Keratinocyte (primary cell): ENCODE measurements at regions not wholly inside any gene's neighbourhood (a gene's known extent, or its start where the extent isn't known, plus 50 kb on each side); places are given as distances from the start of the nearest gene placed in this dataset.

ENCODE experiments used
- DNase-seq: peaks from one replicate; pipeline ENCODE4 v3.0.0-alpha.2; 2011; ENCODE audit warnings: low read depth, missing footprints, low spot score
- FAIRE-seq: peaks from 2 replicates; lab custom pipeline; 2011; peaks lifted over from hg19 to GRCh38; lab: Jason Lieb, UNC
- H2AFZ ChIP-seq: 2 replicates; pipeline ENCODE4 v1.6.0; 2012; ENCODE audit warnings: low read length, control low read depth, inconsistent platforms; ENCODE audit not compliant: control insufficient read depth
- H3K27ac ChIP-seq: 2 replicates; pipeline ENCODE4 v1.5.1; 2011; ENCODE audit warnings: low read length; ENCODE audit not compliant: control insufficient read depth, insufficient read depth
- H3K27me3 ChIP-seq: 3 replicates; pipeline ENCODE4 v1.6.0; 2011; ENCODE audit warnings: low read length; ENCODE audit not compliant: control insufficient read depth, insufficient read depth; ENCODE audit errors: extremely low read depth
- H3K36me3 ChIP-seq, 2 experiments: 2 replicates in 1 of 2; 3 replicates in 1 of 2; pipeline ENCODE4 v1.5.1; 2011; ENCODE audit warnings: low read length in 2 of 2, mild to moderate bottlenecking in 1 of 2; ENCODE audit not compliant: control insufficient read depth in 2 of 2, insufficient read depth in 2 of 2; ENCODE audit errors: extremely low read depth in 1 of 2
- H3K4me1 ChIP-seq: 3 replicates; pipeline ENCODE4 v1.5.1; 2011; ENCODE audit warnings: low read length; ENCODE audit not compliant: control insufficient read depth, insufficient read depth; ENCODE audit errors: extremely low read depth
- H3K4me2 ChIP-seq: 3 replicates; pipeline ENCODE4 v1.6.0; 2011; ENCODE audit warnings: low read depth, low read length; ENCODE audit not compliant: control insufficient read depth, insufficient read depth; ENCODE audit errors: extremely low read depth
- H3K4me3 ChIP-seq, 3 experiments: fragments of 200-600 bp in 1 of 3; sonication (generic) in 1 of 3; 2 replicates in 2 of 3; 3 replicates in 1 of 3; pipeline ENCODE4 v1.5.1; 2011 to 2016; ENCODE audit warnings: low read length in 3 of 3, mild to moderate bottlenecking in 3 of 3, control low read depth in 2 of 3, inconsistent platforms in 1 of 3, low read depth in 1 of 3, mixed read lengths in 1 of 3, mixed run types in 1 of 3, moderate library complexity in 1 of 3; ENCODE audit not compliant: control insufficient read depth in 2 of 3, insufficient read depth in 2 of 3; ENCODE audit errors: extremely low read depth in 1 of 3
- H3K79me2 ChIP-seq: 2 replicates; pipeline ENCODE4 v1.6.0; 2012; ENCODE audit warnings: low read length; ENCODE audit not compliant: control insufficient read depth, insufficient read depth
- H3K9ac ChIP-seq: 3 replicates; pipeline ENCODE4 v1.6.0; 2011; ENCODE audit warnings: low read length; ENCODE audit not compliant: control insufficient read depth, insufficient read depth; ENCODE audit errors: extremely low read depth
- H3K9me1 ChIP-seq: 3 replicates; pipeline ENCODE4 v1.6.0; 2011; ENCODE audit warnings: low read length; ENCODE audit not compliant: control insufficient read depth, insufficient read depth; ENCODE audit errors: extremely low read depth
- H3K9me3 ChIP-seq: 2 replicates; pipeline ENCODE4 v1.5.1; 2012; ENCODE audit warnings: low read depth, low read length; ENCODE audit not compliant: control insufficient read depth
- H4K20me1 ChIP-seq: 3 replicates; pipeline ENCODE4 v1.6.0; 2011; ENCODE audit warnings: low read length; ENCODE audit not compliant: control insufficient read depth, insufficient read depth; ENCODE audit errors: extremely low read depth
- CTCF ChIP-seq, 3 experiments: IDR thresholded peaks in 1 of 3; conservative IDR thresholded peaks in 1 of 3; optimal IDR thresholded peaks in 1 of 3; 2 replicates in 2 of 3; 3 replicates in 1 of 3; pipeline versions ENCODE3 to v1.5.1; 2011; ENCODE audit warnings: low read length in 3 of 3, mild to moderate bottlenecking in 3 of 3, moderate library complexity in 2 of 3, control low read depth in 1 of 3, inconsistent platforms in 1 of 3; ENCODE audit not compliant: insufficient read depth in 2 of 3; ENCODE audit errors: extremely low read depth in 1 of 3
- EZH2 ChIP-seq: IDR thresholded peaks from one replicate; pipeline ENCODE4 v1.6.1; 2012; ENCODE audit warnings: inconsistent platforms, mild to moderate bottlenecking, low read length, moderate library complexity
- dilution Hi-C: fragments of 300-500 bp; cut with MboI; formaldehyde crosslinking; loops from one replicate; pipeline ENCODE4 v1.7.0; 2020; ENCODE audit warnings: low sequenced_read_pairs; ENCODE audit not compliant: extremely low pct_ligation_motif_present

GRCh38 chr20:59448851-59449444, 148.5 kb downstream of the EDN3 start:
- no peak for FAIRE-seq
- DNase-seq: no peak

GRCh38 chr20:59451066-59451630, 150.7 kb downstream of the EDN3 start:
- Histone ChIP-seq H3K4me3 (no peak overlapping the region), H3K4me2 (no peak overlapping the region), H3K79me2 (no peaks in the 10 kb centered on the region), H4K20me1 (no peaks in the 10 kb centered on the region), H2AFZ (no peak overlapping the region), H3K9ac (no peak overlapping the region), H3K9me3 (no peaks in the 10 kb centered on the region), H3K27ac (no peak overlapping the region), H3K4me1 (no peaks in the 10 kb centered on the region), H3K9me1 (no peaks in the 10 kb centered on the region), H3K36me3 (no peaks in the 10 kb centered on the region), H3K27me3 (peaks cover 1% of the 10 kb centered on the region)
- DNase-seq (no peak), FAIRE-seq (no peak)
- dilution Hi-C loops: no loop called here
- no peak for TF ChIP-seq CTCF (optimal IDR thresholded peaks at IDR 0.05 in 1 of 3, IDR thresholded peaks at IDR 0.05 in 1 of 3, conservative IDR thresholded peaks at IDR 0.05 in 1 of 3; ENCODE audit: extremely low read depth in 1 of 3, insufficient read depth in 2 of 3, low read length in 3 of 3)
- no peak for TF ChIP-seq EZH2

More at GRCh38 chr20:59448851-59449444, 148.5 kb downstream of the EDN3 start:
- H3K79me2 ChIP-seq: no peaks in the 10 kb centered on the region
- no peak overlapping the region for H3K4me2 ChIP-seq
- no peaks in the 10 kb centered on the region for H3K36me3 ChIP-seq
- peaks cover 7% of the 10 kb centered on the region for H3K27me3 ChIP-seq
- H3K27ac ChIP-seq: no peak overlapping the region
- H3K9me1 ChIP-seq: no peaks in the 10 kb centered on the region
- TF ChIP-seq CTCF (optimal IDR thresholded peaks at IDR 0.05 in 1 of 3, IDR thresholded peaks at IDR 0.05 in 1 of 3, conservative IDR thresholded peaks at IDR 0.05 in 1 of 3; ENCODE audit: extremely low read depth in 1 of 3, insufficient read depth in 2 of 3, low read length in 3 of 3) (no peak), EZH2 (no peak)
- no peaks in the 10 kb centered on the region for H3K9me3 ChIP-seq
- H3K4me3 ChIP-seq: no peak overlapping the region
- dilution Hi-C loops: no loop called here
- H2AFZ ChIP-seq: no peak overlapping the region
- H3K4me1 ChIP-seq: no peaks in the 10 kb centered on the region
- H3K9ac ChIP-seq: no peak overlapping the region
- H4K20me1 ChIP-seq: no peaks in the 10 kb centered on the region
